Peyer's patch (tissue), 4 donors: ENCODE measurements at regions not wholly inside any gene's neighbourhood (a gene's known extent, or its start where the extent isn't known, plus 50 kb on each side); places are given as distances from the start of the nearest gene placed in this dataset.
A peak's percentile ranks its signal among the peaks of the same experiment; 100 is the strongest.

Source experiments
- DNase-seq, 3 donors: peaks; one replicate each; pipeline ENCODE4 v3.0.0-alpha.2; 2017 to 2019
- H3K27ac ChIP-seq, 4 donors: fragments of 200-600 bp; sonication (generic); one replicate each; pipeline ENCODE4 v1.5.1; 2016 to 2019
- H3K27me3 ChIP-seq, 2 donors: fragments of 200-600 bp; sonication (generic); one replicate each; pipeline ENCODE4 v1.5.1; 2019
- H3K36me3 ChIP-seq, 3 donors: fragments of 200-600 bp; sonication (generic); one replicate each; pipeline ENCODE4 v1.5.1; 2016 to 2019
- H3K4me1 ChIP-seq, 4 donors: fragments of 200-600 bp; sonication (generic); one replicate each; pipeline ENCODE4 v1.5.1; 2016 to 2019
- H3K4me3 ChIP-seq, 4 donors: fragments of 200-600 bp; sonication (generic); 1 replicate in 3 of 4; 2 replicates in 1 of 4; pipeline ENCODE4 v1.5.1; 2016 to 2019; ENCODE audit warnings: mild to moderate bottlenecking in 1 of 4
- H3K9me3 ChIP-seq, 4 donors: fragments of 200-600 bp; sonication (generic); one replicate each; pipeline ENCODE4 v1.5.1; 2016 to 2019; ENCODE audit warnings: mild to moderate bottlenecking in 1 of 4
- CTCF ChIP-seq, 6 experiments: fragments of 450-650 bp in 4 of 6; fragments of 200-600 bp in 2 of 6; sonication (generic) in 1 of 6; IDR thresholded peaks; one replicate each; pipeline ENCODE4 v1.5.1; 2017 to 2019; ENCODE audit warnings: antibody characterized with exemption in 6 of 6, mild to moderate bottlenecking in 3 of 6, moderate library complexity in 1 of 6
- POLR2A ChIP-seq, 2 donors: fragments of 450-650 bp; IDR thresholded peaks; one replicate each; pipeline ENCODE4 v1.5.1; 2017; ENCODE audit warnings: antibody characterized with exemption in 2 of 2, mild to moderate bottlenecking in 2 of 2, moderate library complexity in 2 of 2

- no peaks in the 10 kb centered on the region for H3K27me3 ChIP-seq
- no peak overlapping the region for H3K4me3 ChIP-seq
- DNase-seq: no peak
- peak overlapping the region in 1 of 4 donors; percentile 74 for H3K27ac ChIP-seq
- H3K9me3 ChIP-seq: no peaks in the 10 kb centered on the region
- H3K4me1 ChIP-seq: peaks cover 0 to 9% (median 0%) of the 10 kb centered on the region in 4 donors
- no peaks in the 10 kb centered on the region for H3K36me3 ChIP-seq
- no peak for TF ChIP-seq CTCF (IDR thresholded peaks at IDR 0.05)
- TF ChIP-seq POLR2A (IDR thresholded peaks at IDR 0.05): no peak
These were observed 199.2 kb upstream of the COPS8 start for GRCh38 chr2:236886456-236886855.

- Histone ChIP-seq H3K4me1 (peaks cover 0 to 9% (median 0%) of the 10 kb centered on the region in 4 donors), H3K27me3 (no peaks in the 10 kb centered on the region), H3K36me3 (no peaks in the 10 kb centered on the region), H3K27ac (peak overlapping the region; percentile 29 to 78 (median 63)), H3K4me3 (no peak overlapping the region), H3K9me3 (no peaks in the 10 kb centered on the region)
- TF ChIP-seq POLR2A (IDR thresholded peaks at IDR 0.05) (no peak), CTCF (IDR thresholded peaks at IDR 0.05) (no peak)
- DNase-seq: peak in 1 of 3 donors; percentile 62
These were observed 198.2 kb upstream of the COPS8 start for GRCh38 chr2:236887531-236887930.

GRCh38 chr2:236887953-236888793 lies 197.5 kb upstream of the COPS8 start:
- Histone ChIP-seq H3K27ac (peak overlapping the region; percentile 29 to 78 (median 63)), H3K36me3 (no peaks in the 10 kb centered on the region), H3K9me3 (no peaks in the 10 kb centered on the region), H3K27me3 (no peaks in the 10 kb centered on the region), H3K4me3 (no peak overlapping the region), H3K4me1 (peaks cover 0 to 9% (median 0%) of the 10 kb centered on the region in 4 donors)
- TF ChIP-seq CTCF (IDR thresholded peaks at IDR 0.05) (no peak), POLR2A (IDR thresholded peaks at IDR 0.05) (no peak)
- no peak for DNase-seq

GRCh38 chr2:236888794-236889780 lies 196.6 kb upstream of the COPS8 start:
- peak overlapping the region in 2 of 4 donors; percentile 74 to 78 for H3K27ac ChIP-seq
- TF ChIP-seq CTCF (IDR thresholded peaks at IDR 0.05) (no peak), POLR2A (IDR thresholded peaks at IDR 0.05) (no peak)
- H3K27me3 ChIP-seq: no peaks in the 10 kb centered on the region
- no peak overlapping the region for H3K4me3 ChIP-seq
- DNase-seq: no peak
- H3K4me1 ChIP-seq: peaks cover 0 to 9% (median 0%) of the 10 kb centered on the region in 4 donors
- H3K9me3 ChIP-seq: no peaks in the 10 kb centered on the region
- H3K36me3 ChIP-seq: no peaks in the 10 kb centered on the region

- Histone ChIP-seq H3K4me3 (no peak overlapping the region), H3K36me3 (no peaks in the 10 kb centered on the region), H3K27ac (no peak overlapping the region), H3K27me3 (no peaks in the 10 kb centered on the region), H3K4me1 (peaks cover 0 to 9% (median 0%) of the 10 kb centered on the region in 4 donors), H3K9me3 (no peaks in the 10 kb centered on the region)
- TF ChIP-seq POLR2A (IDR thresholded peaks at IDR 0.05) (no peak), CTCF (IDR thresholded peaks at IDR 0.05) (no peak)
- no peak for DNase-seq
These were observed 195.6 kb upstream of the COPS8 start for GRCh38 chr2:236889791-236890704.
